Cardiac fibroblast (primary cell): ENCODE measurements at regions not wholly inside any gene's neighbourhood (a gene's known extent, or its start where the extent isn't known, plus 50 kb on each side); places are given as distances from the start of the nearest gene placed in this dataset.

Source experiments
- DNase-seq, 2 donors: peaks; one replicate each; pipeline versions ENCODE4 v3.0.0 to v3.0.0-alpha.2; 2010; ENCODE audit warnings: low read depth in 2 of 2
- H3K4me3 ChIP-seq, 2 donors: replicated peaks in 1 of 2; 1 replicate in 1 of 2; 2 replicates in 1 of 2; pipeline ENCODE4 v1.5.1; 2011; ENCODE audit warnings: low read depth in 2 of 2, low read length in 2 of 2, mild to moderate bottlenecking in 2 of 2, moderate library complexity in 1 of 2
- TF ChIP-seq, protein P1 (sequence below): IDR thresholded peaks from one replicate; pipeline ENCODE4 v1.5.1; 2011; ENCODE audit warnings: low read depth, mild to moderate bottlenecking, low read length, inconsistent platforms

DNA sequence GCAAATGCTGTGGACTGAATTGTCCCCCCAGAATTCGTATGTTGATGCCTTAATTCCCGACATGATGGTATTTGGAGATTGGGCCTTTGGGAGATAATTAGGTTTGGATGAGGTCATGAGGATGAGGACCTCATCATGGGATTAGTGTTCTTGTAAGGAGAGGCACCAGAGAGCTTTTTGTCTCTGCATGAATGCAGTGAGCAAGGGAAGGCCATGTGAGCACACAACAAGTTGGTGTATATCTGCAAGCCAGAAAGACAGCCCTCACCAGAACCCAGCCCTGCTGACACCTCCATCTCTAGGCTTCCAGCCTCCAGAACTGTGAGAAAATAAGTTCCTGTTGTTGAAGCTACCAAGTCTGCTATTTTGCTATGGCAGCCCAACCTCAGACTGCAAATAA is 51.9 kb upstream of the SMCO2 start:
- DNase-seq, result no peak
- H3K4me3 ChIP-seq, result no peak overlapping the region
- TF ChIP-seq, protein P1, sequence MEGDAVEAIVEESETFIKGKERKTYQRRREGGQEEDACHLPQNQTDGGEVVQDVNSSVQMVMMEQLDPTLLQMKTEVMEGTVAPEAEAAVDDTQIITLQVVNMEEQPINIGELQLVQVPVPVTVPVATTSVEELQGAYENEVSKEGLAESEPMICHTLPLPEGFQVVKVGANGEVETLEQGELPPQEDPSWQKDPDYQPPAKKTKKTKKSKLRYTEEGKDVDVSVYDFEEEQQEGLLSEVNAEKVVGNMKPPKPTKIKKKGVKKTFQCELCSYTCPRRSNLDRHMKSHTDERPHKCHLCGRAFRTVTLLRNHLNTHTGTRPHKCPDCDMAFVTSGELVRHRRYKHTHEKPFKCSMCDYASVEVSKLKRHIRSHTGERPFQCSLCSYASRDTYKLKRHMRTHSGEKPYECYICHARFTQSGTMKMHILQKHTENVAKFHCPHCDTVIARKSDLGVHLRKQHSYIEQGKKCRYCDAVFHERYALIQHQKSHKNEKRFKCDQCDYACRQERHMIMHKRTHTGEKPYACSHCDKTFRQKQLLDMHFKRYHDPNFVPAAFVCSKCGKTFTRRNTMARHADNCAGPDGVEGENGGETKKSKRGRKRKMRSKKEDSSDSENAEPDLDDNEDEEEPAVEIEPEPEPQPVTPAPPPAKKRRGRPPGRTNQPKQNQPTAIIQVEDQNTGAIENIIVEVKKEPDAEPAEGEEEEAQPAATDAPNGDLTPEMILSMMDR, result no peak

DNA sequence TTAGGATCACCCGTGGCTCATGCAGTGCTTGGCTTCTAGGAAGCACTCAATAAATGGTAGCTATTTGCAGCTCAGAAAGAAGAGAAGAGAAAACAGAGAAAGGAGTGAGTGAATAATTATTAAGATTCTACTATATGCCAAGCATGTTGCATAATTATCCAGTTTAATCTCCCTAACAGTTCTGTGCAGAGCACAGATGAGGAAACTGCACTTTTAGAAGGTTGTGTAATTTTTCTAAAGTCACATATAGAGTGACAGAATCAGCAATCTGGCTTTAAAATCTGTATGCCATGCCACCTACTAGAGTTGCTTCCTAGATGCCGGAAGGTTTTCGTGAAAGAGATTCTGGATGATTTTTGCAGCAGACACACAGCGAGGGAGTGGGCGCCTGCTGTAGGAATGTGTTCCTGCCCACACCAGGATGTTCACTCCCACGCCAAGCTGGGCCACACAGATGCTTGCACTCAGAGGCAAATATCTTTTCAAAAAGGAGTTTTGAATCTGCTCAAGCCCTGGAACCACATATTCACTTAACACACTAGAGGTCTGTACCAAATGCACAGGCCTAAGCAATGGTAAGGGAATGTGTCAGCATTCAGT is 50.2 kb upstream of the SMCO2 start:
- TF ChIP-seq, protein P1, result no peak
- no peak for DNase-seq
- no peak overlapping the region for H3K4me3 ChIP-seq
